GM12878 (cell line): ENCODE measurements at regions not wholly inside any gene's neighbourhood (a gene's known extent, or its start where the extent isn't known, plus 50 kb on each side); places are given as distances from the start of the nearest gene placed in this dataset.

ENCODE experiments used
- BMI1 ChIP-seq: fragments of 450-650 bp; IDR thresholded peaks from 2 replicates; pipeline ENCODE4 v1.6.1; 2016; ENCODE audit warnings: mild to moderate bottlenecking, moderate library complexity, borderline replicate concordance
- CREB1 ChIP-seq: IDR thresholded peaks from 2 replicates; pipeline ENCODE4 v1.6.1; 2012; ENCODE audit warnings: low read depth, mild to moderate bottlenecking, inconsistent platforms
- CREM ChIP-seq: IDR thresholded peaks from 2 replicates; pipeline ENCODE4 v1.6.1; 2014; ENCODE audit warnings: antibody characterized with exemption, low read depth
- E2F8 ChIP-seq: fragments of 450-650 bp; IDR thresholded peaks from 2 replicates; pipeline ENCODE4 v1.6.1; 2018; ENCODE audit warnings: mild to moderate bottlenecking, low read depth, moderate library complexity; ENCODE audit not compliant: partially characterized antibody
- ESRRA ChIP-seq: IDR thresholded peaks from 2 replicates; pipeline ENCODE4 v1.6.1; 2012; ENCODE audit warnings: mild to moderate bottlenecking, low read length, improper control_type of control experiment
- FOXK2 ChIP-seq: fragments of 450-650 bp; IDR thresholded peaks from 2 replicates; pipeline ENCODE4 v1.6.1; 2017; ENCODE audit warnings: mild to moderate bottlenecking, moderate library complexity
- KDM1A ChIP-seq: fragments of 200-600 bp; sonication (generic); IDR thresholded peaks from 2 replicates; pipeline ENCODE4 v1.6.1; 2016; ENCODE audit warnings: borderline replicate concordance
- NFYA ChIP-seq: IDR thresholded peaks from 2 replicates; pipeline ENCODE4 v1.6.1; 2011; ENCODE audit warnings: low read depth, mild to moderate bottlenecking, low read length, improper control_type of control experiment, borderline replicate concordance
- NKRF ChIP-seq: fragments of 450-650 bp; conservative IDR thresholded peaks from 2 replicates; pipeline ENCODE4 v1.6.1; 2017; ENCODE audit warnings: mild to moderate bottlenecking, moderate library complexity
- NR2C1 ChIP-seq: fragments of 450-650 bp; IDR thresholded peaks from 2 replicates; pipeline ENCODE4 v1.6.1; 2017; ENCODE audit warnings: antibody characterized with exemption, mild to moderate bottlenecking, moderate library complexity
- NR2C2 ChIP-seq: IDR thresholded peaks from 2 replicates; pipeline ENCODE4 v1.6.1; 2011; ENCODE audit warnings: borderline replicate concordance, low read depth; ENCODE audit not compliant: control insufficient read depth, insufficient read length
- PRDM15 ChIP-seq: fragments of 450-650 bp; formaldehyde crosslinking; IDR thresholded peaks from 2 replicates; pipeline ENCODE4 v1.4.0; 2020; ENCODE audit warnings: mild to moderate bottlenecking, moderate library complexity
- RAD51 ChIP-seq: fragments of 450-650 bp; IDR thresholded peaks from 2 replicates; pipeline ENCODE4 v1.6.1; 2016; ENCODE audit warnings: moderate library complexity, mild to moderate bottlenecking, inconsistent platforms
- RBBP5 ChIP-seq: fragments of 200-600 bp; sonication (generic); conservative IDR thresholded peaks from 2 replicates; pipeline ENCODE4 v1.6.1; 2016
- RELB ChIP-seq: fragments of 450-650 bp; IDR thresholded peaks from 2 replicates; pipeline ENCODE4 v1.6.1; 2017; ENCODE audit warnings: low read depth, mild to moderate bottlenecking, moderate library complexity
- SMC3 ChIP-seq: IDR thresholded peaks from 2 replicates; pipeline ENCODE4 v1.6.1; 2011; ENCODE audit warnings: low read length, improper control_type of control experiment, borderline replicate concordance
- SRF ChIP-seq, 2 experiments: IDR thresholded peaks; 2 replicates each; pipeline ENCODE4 v1.6.1; 2011; ENCODE audit warnings: low read depth in 2 of 2, low read length in 2 of 2, mild to moderate bottlenecking in 1 of 2, moderate library complexity in 1 of 2
- WRNIP1 ChIP-seq: IDR thresholded peaks from 2 replicates; pipeline ENCODE4 v1.6.1; 2011; ENCODE audit warnings: low read depth, low read length, improper control_type of control experiment, borderline replicate concordance

GRCh38 chr18:57910817-57911216 lies 107.7 kb upstream of the ATP8B1 start (continued):
- TF ChIP-seq NFYA (no peak), E2F8 (no peak), CREB1 (no peak), NKRF (no peak), SMC3 (peak; percentile 34; the same call in 1 of the 2 replicates), CREM (no peak), NR2C2 (peak; percentile 63), PRDM15 (no peak), WRNIP1 (no peak), RBBP5 (no peak), ESRRA (no peak), BMI1 (no peak), RELB (no peak), RAD51 (no peak), SRF (IDR thresholded peaks at IDR 0.05; ENCODE audit: low read depth in 2 of 2, low read length in 2 of 2) (no peak), FOXK2 (no peak), NR2C1 (peak; percentile 40), KDM1A (no peak)
